ENCODE measurements at regions not wholly inside any gene's neighbourhood (a gene's known extent, or its start where the extent isn't known, plus 50 kb on each side); places are given as distances from the start of the nearest gene placed in this dataset.

- ChIA-PET CTCF (no interaction called here), POLR2A (ENCODE audit: unreplicated experiment) (no interaction called here)
- Histone ChIP-seq H2BK5ac (ENCODE audit: low read depth, low read length, poor library complexity, severe bottlenecking) (no peak overlapping the region), H4K91ac (ENCODE audit: insufficient read depth, low read depth, low read length) (no peak overlapping the region), H3K4me3 (ENCODE audit: insufficient read depth, low read depth, low read length) (no peak overlapping the region), H3K23ac (ENCODE audit: low read depth, low read length) (no peak overlapping the region), H3K56ac (ENCODE audit: extremely low read depth, insufficient read depth, low read length) (no peak overlapping the region), H2AK5ac (ENCODE audit: low read depth, low read length) (no peak overlapping the region), H3K14ac (replicated peaks; ENCODE audit: low read depth, low read length) (no peak overlapping the region), H3K9me3 (ENCODE audit: control insufficient read depth, insufficient read depth, low read length) (no peaks in the 10 kb centered on the region), H3K4ac (ENCODE audit: low read depth, low read length) (no peak overlapping the region), H3K9ac (ENCODE audit: low read depth, low read length) (no peak overlapping the region), H3K18ac (ENCODE audit: low read depth, low read length) (no peak overlapping the region), H4K20me1 (ENCODE audit: insufficient read depth, low read length) (no peaks in the 10 kb centered on the region), H3K27me3 (ENCODE audit: control insufficient read depth, insufficient read depth, low read length) (no peaks in the 10 kb centered on the region), H2BK15ac (ENCODE audit: low read depth, low read length) (no peak overlapping the region), H3K36me3 (ENCODE audit: control insufficient read depth, insufficient read depth, low read length) (no peaks in the 10 kb centered on the region), H3K4me2 (ENCODE audit: low read depth, low read length) (no peak overlapping the region), H3K4me1 (ENCODE audit: control insufficient read depth, insufficient read depth, low read length) (no peaks in the 10 kb centered on the region), H3K9me1 (ENCODE audit: insufficient read depth, low read length) (no peaks in the 10 kb centered on the region), H4K8ac (ENCODE audit: low read depth in 2 of 2, low read length in 2 of 2) (no peak overlapping the region), H2AFZ (replicated peaks; ENCODE audit: low read length, poor library complexity) (no peak overlapping the region), H2AK9ac (replicated peaks; ENCODE audit: low read depth, low read length, poor library complexity) (no peak overlapping the region), H3K79me1 (ENCODE audit: low read depth in 1 of 2, low read length in 2 of 2) (no peaks in the 10 kb centered on the region), H3K27ac (ENCODE audit: insufficient read depth, low read length) (no peak overlapping the region), H2BK120ac (ENCODE audit: low read depth, low read length) (no peak overlapping the region), H4K5ac (ENCODE audit: low read depth, low read length) (no peak overlapping the region), H2BK20ac (ENCODE audit: low read depth, low read length) (no peak overlapping the region)
- WGBS, 2 experiments (ENCODE audit: extremely low coverage in 2 of 2, insufficient read length in 1 of 2) = no CpG with 5 or more reads among the region's 2 CpGs
- ATAC-seq (ENCODE audit: low read depth) = no peak
- intact Hi-C loops (cut with micrococcal nuclease) (no loop called here), dilution Hi-C loops (cut with HindIII; ENCODE audit: low sequenced_read_pairs, unreplicated experiment) (no loop called here), in situ Hi-C loops (cut with MboI; ENCODE audit: low sequenced_read_pairs) (no loop called here)
- BruUV-seq (replicated peaks) = no TSS peak
- TF ChIP-seq NFE2L2 (IDR thresholded peaks at IDR 0.05; ENCODE audit: low read depth, low read length) (no peak), POLR2A (IDR thresholded peaks at IDR 0.05; ENCODE audit: low read depth, low read length) (no peak), SMC3 (IDR thresholded peaks at IDR 0.05; ENCODE audit: low read depth, low read length) (no peak), BHLHE40 (IDR thresholded peaks at IDR 0.05; ENCODE audit: low read depth, low read length) (no peak), CTCF (conservative IDR thresholded peaks at IDR 0.05; ENCODE audit: low read depth, low read length) (no peak), ELK1 (IDR thresholded peaks at IDR 0.05; ENCODE audit: borderline replicate concordance, low read depth, low read length) (no peak)
- no peak for DNase-seq
Measured at GRCh38 chr2:78154586-78154985, 632.4 kb upstream of the LRRTM4 start.

All from IMR-90 (cell line).